ENCODE measurements at regions not wholly inside any gene's neighbourhood (a gene's known extent, or its start where the extent isn't known, plus 50 kb on each side); places are given as distances from the start of the nearest gene placed in this dataset.

DNA sequence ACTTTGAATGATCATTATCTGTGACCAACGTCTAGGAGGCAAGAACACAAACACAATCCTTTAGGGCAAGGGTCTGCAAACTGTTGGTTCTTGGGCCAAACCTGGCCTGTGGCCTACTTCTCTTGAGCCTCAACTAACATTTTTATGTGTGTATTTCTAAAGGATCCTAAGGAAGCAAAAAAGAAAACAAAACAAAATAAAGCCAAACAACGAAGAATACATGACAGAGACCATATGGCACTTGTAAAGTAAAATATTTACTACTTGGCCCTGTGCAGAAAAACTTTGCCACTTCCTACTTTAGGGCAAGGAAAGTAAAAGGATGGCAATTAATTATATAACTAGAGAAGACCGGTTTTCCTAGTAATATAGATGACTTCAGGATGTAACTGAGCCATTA, 1056.2 kb downstream of the EPHA7 start:
- no peak for DNase-seq

DNA sequence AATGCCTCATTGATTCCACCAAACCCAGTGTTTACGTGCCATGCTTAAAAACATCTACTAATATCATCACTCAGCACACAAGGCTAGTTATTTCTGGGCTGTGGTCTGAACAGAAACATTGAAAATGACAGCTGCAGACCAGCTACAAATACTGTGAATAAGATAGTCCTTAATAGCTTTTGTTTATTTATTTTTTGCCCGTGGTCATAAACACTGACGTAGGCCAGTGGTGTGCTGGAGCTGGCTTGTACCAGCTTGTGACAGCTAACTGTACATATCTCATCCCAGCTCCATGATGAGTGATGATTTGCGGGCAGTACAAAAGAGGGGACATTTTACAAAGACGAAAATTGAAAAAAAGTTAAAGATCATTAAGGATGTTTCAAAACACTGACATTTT, 1057.0 kb downstream of the EPHA7 start:
- no peak for DNase-seq

- DNase-seq: no peak
Measured at GRCh38 chr6:92361990-92362389, 1057.4 kb downstream of the EPHA7 start.

DNA sequence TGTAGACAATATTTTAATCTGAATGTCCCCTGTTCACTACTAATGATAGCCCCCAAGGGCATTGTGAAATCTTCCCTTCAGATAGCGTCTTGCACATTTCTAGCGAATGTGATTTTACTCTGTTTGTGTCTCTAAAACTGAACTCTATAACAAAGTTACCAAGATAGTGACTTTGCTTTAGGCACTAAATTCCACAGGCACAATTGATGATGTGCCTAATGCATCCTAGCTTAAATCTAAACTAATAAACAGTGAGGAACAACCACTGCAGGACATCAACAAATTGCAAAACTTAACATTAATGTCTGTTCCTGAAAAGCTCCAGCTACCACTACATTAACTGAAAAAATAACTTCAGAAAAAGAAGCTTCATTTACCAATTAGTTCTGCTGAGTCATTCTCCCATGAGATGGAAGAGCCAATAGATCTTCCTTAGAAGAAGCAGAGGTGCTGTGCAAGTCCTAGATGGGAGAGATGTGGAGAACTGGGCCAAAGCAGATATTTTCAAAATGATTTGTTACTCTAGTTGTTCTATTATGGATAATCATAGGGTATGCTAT, 1065.0 kb downstream of the EPHA7 start:
- no peak for DNase-seq

GRCh38 chr6:92352130-92352529, 1067.2 kb downstream of the EPHA7 start:
- no peak for DNase-seq

GRCh38 chr6:92341201-92341600, 1078.2 kb downstream of the EPHA7 start:
- DNase-seq: no peak

GRCh38 chr6:92339936-92340640, 1079.3 kb downstream of the EPHA7 start:
- DNase-seq: no peak

DNA sequence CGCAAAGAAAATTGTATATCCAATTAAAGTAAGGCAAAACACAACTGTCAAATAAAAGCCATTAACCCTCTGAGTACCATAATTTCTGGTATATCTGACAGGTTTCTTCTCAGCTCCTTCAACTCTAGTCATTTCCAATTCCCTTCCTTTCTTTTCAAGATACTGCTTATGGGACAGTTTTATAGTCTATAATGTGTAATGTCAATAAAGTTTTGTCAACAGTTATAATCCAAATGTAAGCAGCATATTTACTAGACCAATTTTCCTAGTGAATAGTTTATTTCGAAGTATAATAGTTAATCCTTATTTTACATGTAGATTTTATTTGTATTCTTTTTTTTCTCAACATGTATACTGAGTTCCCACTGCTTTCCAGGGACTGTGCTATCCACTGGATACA, 1081.8 kb downstream of the EPHA7 start:
- DNase-seq: no peak

- no peak for DNase-seq
Measured at GRCh38 chr6:92329208-92329847, 1090.0 kb downstream of the EPHA7 start.

DNA sequence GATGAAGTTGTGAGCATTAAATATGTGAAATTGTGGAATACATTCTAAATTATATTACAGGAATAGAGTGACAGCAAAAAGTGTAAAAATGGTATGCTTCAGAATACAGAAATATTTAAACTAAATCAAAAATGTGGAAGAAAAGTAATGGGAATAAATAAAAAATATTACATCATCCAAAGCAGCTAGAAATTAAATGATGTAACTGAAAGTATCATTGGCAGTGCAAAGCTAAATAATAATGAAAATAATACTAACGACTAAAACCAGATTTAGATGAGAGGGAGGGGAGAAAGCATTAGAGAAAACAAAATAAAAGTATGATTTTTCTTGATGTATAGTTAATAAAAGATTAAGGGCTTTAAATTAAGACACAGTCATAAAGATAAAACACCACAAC, 1104.0 kb downstream of the EPHA7 start:
- no peak for DNase-seq

DNA sequence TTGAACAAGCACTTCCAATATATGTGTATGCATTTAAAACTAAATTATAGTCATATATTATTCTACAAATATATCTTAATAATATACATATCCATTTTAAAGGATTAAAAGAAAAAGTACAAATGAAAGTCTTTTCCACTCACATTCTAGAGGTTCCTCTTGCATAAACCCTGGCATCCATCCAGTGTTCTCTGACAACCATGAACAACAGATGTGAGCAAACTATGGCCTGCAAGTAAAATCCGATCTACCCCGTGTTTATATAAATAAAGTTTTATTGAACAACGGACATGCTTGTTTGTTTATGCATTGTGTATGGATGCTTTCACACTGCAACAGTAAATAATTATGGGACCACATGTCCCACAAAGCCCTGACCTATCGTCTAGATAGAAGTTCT, 1122.3 kb downstream of the EPHA7 start:
- DNase-seq: no peak

DNA sequence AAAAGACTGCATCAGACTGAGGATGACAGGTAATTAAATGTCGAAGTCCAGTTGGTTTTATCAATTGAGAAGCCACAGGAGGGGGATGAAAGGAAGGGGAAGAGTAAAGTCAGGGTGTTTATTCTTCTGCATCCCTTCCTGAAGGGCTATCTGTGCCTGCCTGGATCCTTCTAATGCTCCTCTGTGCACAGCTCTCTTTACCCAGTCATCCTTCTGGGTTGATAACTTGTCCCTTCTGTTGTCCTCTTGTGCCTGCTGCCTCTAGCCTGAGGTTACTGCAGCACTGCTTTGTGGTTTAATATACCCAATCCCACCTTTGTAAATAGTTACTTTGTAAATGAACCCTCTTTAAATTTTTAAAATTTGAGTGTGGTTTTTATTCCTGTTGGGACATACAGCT, 1127.3 kb downstream of the EPHA7 start:
- DNase-seq: no peak

- DNase-seq: no peak
Measured at GRCh38 chr6:92289831-92290230, 1129.5 kb downstream of the EPHA7 start.

- no peak for DNase-seq
Measured at GRCh38 chr6:92281571-92282076, 1137.7 kb downstream of the EPHA7 start.

- no peak for DNase-seq
Measured at GRCh38 chr6:92275150-92275549, 1144.2 kb downstream of the EPHA7 start.

DNA sequence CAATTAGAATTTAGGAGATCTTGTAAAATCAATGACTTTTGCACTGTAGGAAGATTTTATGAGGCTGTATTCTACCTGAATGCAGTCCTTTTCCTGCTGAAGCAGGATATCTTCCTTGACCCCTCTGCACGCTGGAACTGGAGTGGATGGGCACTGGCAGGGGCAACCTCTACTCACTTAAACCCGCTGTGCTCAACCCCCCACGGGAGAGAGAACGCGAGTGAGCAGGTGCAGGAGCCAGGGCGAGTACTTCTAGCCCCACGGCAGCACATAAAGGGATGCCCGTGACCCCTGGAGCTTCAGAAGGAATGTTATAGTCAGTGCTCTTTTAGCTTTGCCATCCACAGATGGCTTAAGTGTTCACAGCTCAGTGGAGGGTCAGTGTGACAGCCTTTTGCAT, 1144.8 kb downstream of the EPHA7 start:
- DNase-seq: no peak

DNA sequence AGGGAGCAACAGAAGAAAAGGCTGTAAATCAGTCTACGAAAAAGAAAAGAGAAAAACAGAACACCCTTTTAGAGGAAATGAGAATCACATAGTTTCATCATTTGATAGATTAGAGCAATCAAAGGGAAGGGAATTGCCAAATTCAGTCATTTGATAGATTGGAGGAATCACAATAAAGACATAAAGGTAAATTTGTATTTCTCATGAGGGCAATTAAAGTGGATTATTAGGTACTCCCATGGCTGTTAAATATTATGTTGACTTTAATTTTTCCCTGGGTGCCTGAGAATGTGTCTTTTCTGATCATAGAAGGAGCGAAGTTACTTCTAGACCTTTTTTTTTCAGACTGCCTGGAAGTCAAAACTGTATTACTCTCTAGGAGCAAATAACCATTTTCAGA, 1145.7 kb downstream of the EPHA7 start:
- no peak for DNase-seq

DNA sequence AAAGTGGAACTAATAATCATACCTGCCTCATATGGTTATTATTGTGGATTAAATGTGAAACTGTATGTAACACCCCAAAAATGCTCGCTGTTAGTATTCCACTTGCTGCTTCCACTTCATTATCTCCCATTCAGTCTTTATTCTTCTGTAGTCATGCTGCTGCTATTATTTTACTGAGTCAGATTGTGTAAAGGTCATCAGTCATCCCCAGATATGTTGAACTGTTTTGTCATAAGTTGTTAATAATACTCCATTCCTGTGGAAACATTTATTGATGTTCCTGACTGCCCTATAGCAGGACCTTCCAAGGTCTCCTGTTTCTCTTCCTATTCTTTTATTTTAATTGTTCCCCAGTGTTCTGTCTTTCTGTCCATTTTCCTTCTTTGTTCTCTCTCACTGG, 1148.3 kb downstream of the EPHA7 start:
- no peak for DNase-seq

- no peak for DNase-seq
Measured at GRCh38 chr6:92270365-92270764, 1149.0 kb downstream of the EPHA7 start.

- DNase-seq: no peak
Measured at GRCh38 chr6:92267335-92267734, 1152.0 kb downstream of the EPHA7 start.

DNA sequence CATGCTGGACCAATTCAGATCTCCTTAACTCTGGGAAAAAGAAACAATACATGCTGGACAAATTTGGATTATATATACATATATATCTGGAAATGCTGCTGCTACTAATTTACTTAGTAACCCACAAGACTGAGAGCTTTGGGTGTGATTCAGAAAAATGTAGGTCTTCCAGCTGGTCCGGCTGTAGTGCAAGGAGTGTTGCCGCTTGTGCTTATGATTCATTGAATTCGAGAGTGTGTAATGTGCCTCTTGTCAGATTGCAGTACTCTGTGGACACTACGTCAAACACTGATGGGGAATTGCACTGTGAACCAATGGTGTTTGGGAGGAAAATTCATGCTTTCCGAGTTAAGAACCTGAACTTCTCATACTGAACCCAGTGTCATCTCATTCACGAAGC, 1155.5 kb downstream of the EPHA7 start:
- no peak for DNase-seq

- DNase-seq: no peak
Measured at GRCh38 chr6:92259171-92259570, 1160.2 kb downstream of the EPHA7 start.

- DNase-seq: no peak
Measured at GRCh38 chr6:92243315-92243714, 1176.0 kb downstream of the EPHA7 start.

DNA sequence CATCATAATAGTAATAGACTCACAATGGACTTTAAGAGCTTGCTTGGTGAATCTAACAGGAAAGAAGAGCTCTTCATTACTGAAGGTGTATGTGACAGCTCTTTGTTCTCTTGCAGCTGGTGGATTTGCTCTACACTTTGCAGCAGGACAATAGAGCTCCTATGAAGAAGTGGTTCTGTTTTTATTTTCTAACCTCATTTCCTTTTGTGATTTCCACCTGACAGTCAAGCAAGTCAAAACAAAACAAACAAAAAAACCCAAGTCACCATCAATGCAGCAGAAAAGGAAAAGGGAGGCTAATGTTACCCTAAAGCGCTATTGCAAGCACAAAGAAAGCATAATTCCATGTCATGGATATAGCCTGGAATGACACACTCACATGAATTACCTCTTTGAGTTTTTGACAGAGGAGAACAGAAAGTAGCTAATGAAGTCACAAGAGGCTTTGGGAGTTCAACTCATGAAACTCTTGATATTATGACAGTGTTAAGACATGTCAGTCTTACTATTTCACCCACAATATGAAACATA, 1188.1 kb downstream of the EPHA7 start:
- peak in 1 of 2 experiments; percentile 44 for DNase-seq

Data from NCI-H187 (cell line).